Neural progenitor cell (in vitro differentiated cells): ENCODE measurements at regions not wholly inside any gene's neighbourhood (a gene's known extent, or its start where the extent isn't known, plus 50 kb on each side); places are given as distances from the start of the nearest gene placed in this dataset.

Experiments
- DNase-seq: peaks from one replicate; pipeline ENCODE4 v3.0.0-alpha.2; 2016; ENCODE audit warnings: low spot score
- H2AFZ ChIP-seq: fragments of 200-600 bp; sonication (generic); replicated peaks from 2 replicates; pipeline ENCODE4 v1.6.1; 2016; ENCODE audit warnings: antibody characterized with exemption
- H3F3A ChIP-seq: fragments of 200-600 bp; sonication (generic); 2 replicates; pipeline ENCODE4 v1.6.1; 2016; ENCODE audit warnings: antibody characterized with exemption, low read depth
- H3K27ac ChIP-seq: fragments of 200-600 bp; sonication (generic); 2 replicates; pipeline ENCODE4 v1.5.1; 2016; ENCODE audit warnings: mild to moderate bottlenecking
- H3K27me3 ChIP-seq: fragments of 200-600 bp; sonication (generic); 2 replicates; pipeline ENCODE4 v1.6.1; 2016; ENCODE audit warnings: mild to moderate bottlenecking, moderate library complexity
- H3K36me3 ChIP-seq: fragments of 200-600 bp; sonication (generic); 2 replicates; pipeline ENCODE4 v1.5.1; 2016
- H3K4me1 ChIP-seq: fragments of 200-600 bp; sonication (generic); 2 replicates; pipeline ENCODE4 v1.6.1; 2016; ENCODE audit warnings: mixed run types
- H3K4me2 ChIP-seq: fragments of 200-600 bp; sonication (generic); 2 replicates; pipeline ENCODE4 v1.6.1; 2016
- H3K4me3 ChIP-seq: fragments of 200-600 bp; sonication (generic); 2 replicates; pipeline ENCODE4 v1.5.1; 2016
- H3K79me2 ChIP-seq: fragments of 200-600 bp; sonication (generic); 2 replicates; pipeline ENCODE4 v1.6.1; 2016; ENCODE audit warnings: low read depth
- H3K9ac ChIP-seq: fragments of 200-600 bp; sonication (generic); 2 replicates; pipeline ENCODE4 v1.6.1; 2016
- H3K9me3 ChIP-seq: fragments of 200-600 bp; sonication (generic); 2 replicates; pipeline ENCODE4 v1.5.1; 2016; ENCODE audit warnings: low read depth
- H4K20me1 ChIP-seq: fragments of 200-600 bp; sonication (generic); 2 replicates; pipeline ENCODE4 v1.6.1; 2016; ENCODE audit warnings: low read depth
- H3K27ac Mint-ChIP-seq: 3 replicates; pipeline ENCODE4 v1.8.0; 2021; ENCODE audit warnings: mixed read lengths
- H3K27me3 Mint-ChIP-seq: 2 replicates; pipeline ENCODE4 v1.8.0; 2022; ENCODE audit warnings: low read depth, mild to moderate bottlenecking, inconsistent platforms, moderate library complexity, mixed read lengths; ENCODE audit not compliant: insufficient read depth
- H3K36me3 Mint-ChIP-seq: 3 replicates; pipeline ENCODE4 v1.8.0; 2021; ENCODE audit warnings: mixed read lengths
- H3K4me1 Mint-ChIP-seq: 3 replicates; pipeline ENCODE4 v1.8.0; 2021; ENCODE audit warnings: mixed read lengths
- H3K4me3 Mint-ChIP-seq: 3 replicates; pipeline ENCODE4 v1.8.0; 2021; ENCODE audit warnings: mild to moderate bottlenecking, moderate library complexity, mixed read lengths
- H3K9me3 Mint-ChIP-seq: 3 replicates; pipeline ENCODE4 v1.8.0; 2020; ENCODE audit warnings: mixed read lengths
- CTCF ChIP-seq: fragments of 200-600 bp; sonication (generic); IDR thresholded peaks from 2 replicates; pipeline ENCODE4 v1.5.1; 2017; ENCODE audit warnings: antibody characterized with exemption, mild to moderate bottlenecking
- EZH2 ChIP-seq: fragments of 200-600 bp; sonication (generic); IDR thresholded peaks from 2 replicates; pipeline ENCODE4 v1.6.1; 2017; ENCODE audit warnings: antibody characterized with exemption, mild to moderate bottlenecking, moderate library complexity
- EZH2phosphoT487 ChIP-seq: fragments of 200-600 bp; sonication (generic); IDR thresholded peaks from 2 replicates; pipeline ENCODE4 v1.6.1; 2017; ENCODE audit warnings: antibody characterized with exemption

- H3K4me3 ChIP-seq: no peak overlapping the region
- no peak overlapping the region for H3K27ac ChIP-seq
- peaks cover 23% of the 10 kb centered on the region for H3K9me3 Mint-ChIP-seq
- H3K4me2 ChIP-seq: no peak overlapping the region
- no peaks in the 10 kb centered on the region for H3K36me3 ChIP-seq
- H3K79me2 ChIP-seq: no peaks in the 10 kb centered on the region
- H3K27ac Mint-ChIP-seq: no peak overlapping the region
- H3K27me3 Mint-ChIP-seq: no peaks in the 10 kb centered on the region
- DNase-seq: no peak
- H3K4me1 Mint-ChIP-seq: peaks cover under 1% of the 10 kb centered on the region
- H3K27me3 ChIP-seq: no peaks in the 10 kb centered on the region
- no peaks in the 10 kb centered on the region for H3F3A ChIP-seq
- H3K9ac ChIP-seq: no peak overlapping the region
- H3K4me1 ChIP-seq: peaks cover 2% of the 10 kb centered on the region
- no peak overlapping the region for H2AFZ ChIP-seq
- TF ChIP-seq CTCF (no peak), EZH2phosphoT487 (no peak), EZH2 (no peak)
- H3K9me3 ChIP-seq: peaks cover 7% of the 10 kb centered on the region
- no peaks in the 10 kb centered on the region for H4K20me1 ChIP-seq
- H3K4me3 Mint-ChIP-seq: no peak overlapping the region
- peaks cover 5% of the 10 kb centered on the region for H3K36me3 Mint-ChIP-seq
Observed at GRCh38 chr15:35195031-35195430, 109.9 kb upstream of the NANOGP8 start.

GRCh38 chr15:35194296-35194695, 109.2 kb upstream of the NANOGP8 start:
- Mint-ChIP-seq H3K9me3 (peaks cover 29% of the 10 kb centered on the region), H3K27me3 (no peaks in the 10 kb centered on the region), H3K4me3 (no peak overlapping the region), H3K36me3 (peaks cover 5% of the 10 kb centered on the region), H3K27ac (no peak overlapping the region), H3K4me1 (peaks cover 6% of the 10 kb centered on the region)
- Histone ChIP-seq H3K4me3 (no peak overlapping the region), H3F3A (no peaks in the 10 kb centered on the region), H3K27me3 (no peaks in the 10 kb centered on the region), H3K4me2 (no peak overlapping the region), H3K36me3 (no peaks in the 10 kb centered on the region), H3K27ac (no peak overlapping the region), H3K4me1 (peaks cover 8% of the 10 kb centered on the region), H3K9me3 (peaks cover 7% of the 10 kb centered on the region), H2AFZ (no peak overlapping the region), H3K79me2 (no peaks in the 10 kb centered on the region), H4K20me1 (no peaks in the 10 kb centered on the region), H3K9ac (no peak overlapping the region)
- no peak for DNase-seq
- TF ChIP-seq EZH2phosphoT487: no peak
- TF ChIP-seq EZH2: no peak
- no peak for TF ChIP-seq CTCF

- Histone ChIP-seq H3K27ac (no peak overlapping the region), H3F3A (no peaks in the 10 kb centered on the region), H3K36me3 (no peaks in the 10 kb centered on the region), H3K9ac (no peak overlapping the region), H2AFZ (no peak overlapping the region), H4K20me1 (no peaks in the 10 kb centered on the region), H3K9me3 (peaks cover 7% of the 10 kb centered on the region), H3K4me3 (no peak overlapping the region), H3K79me2 (no peaks in the 10 kb centered on the region), H3K4me1 (peaks cover 8% of the 10 kb centered on the region), H3K4me2 (no peak overlapping the region), H3K27me3 (no peaks in the 10 kb centered on the region)
- Mint-ChIP-seq H3K9me3 (peaks cover 39% of the 10 kb centered on the region), H3K27ac (no peak overlapping the region), H3K27me3 (no peaks in the 10 kb centered on the region), H3K4me3 (no peak overlapping the region), H3K36me3 (peaks cover 7% of the 10 kb centered on the region), H3K4me1 (peaks cover 6% of the 10 kb centered on the region)
- no peak for TF ChIP-seq EZH2
- no peak for TF ChIP-seq EZH2phosphoT487
- TF ChIP-seq CTCF: no peak
- no peak for DNase-seq
Observed at GRCh38 chr15:35191783-35192182, 106.7 kb upstream of the NANOGP8 start.

GRCh38 chr15:35186346-35186745, 101.3 kb upstream of the NANOGP8 start:
- Mint-ChIP-seq H3K4me3 (no peak overlapping the region), H3K9me3 (peaks cover 28% of the 10 kb centered on the region), H3K27me3 (no peaks in the 10 kb centered on the region), H3K27ac (no peak overlapping the region), H3K4me1 (peaks cover 48% of the 10 kb centered on the region), H3K36me3 (peaks cover 5% of the 10 kb centered on the region)
- no peak overlapping the region for H2AFZ ChIP-seq
- no peak overlapping the region for H3K9ac ChIP-seq
- H3K4me3 ChIP-seq: no peak overlapping the region
- no peaks in the 10 kb centered on the region for H3K27me3 ChIP-seq
- no peaks in the 10 kb centered on the region for H3K9me3 ChIP-seq
- H3K27ac ChIP-seq: no peak overlapping the region
- no peaks in the 10 kb centered on the region for H3K36me3 ChIP-seq
- H3K4me2 ChIP-seq: no peak overlapping the region
- TF ChIP-seq EZH2phosphoT487 (no peak), CTCF (no peak), EZH2 (no peak)
- H4K20me1 ChIP-seq: peaks cover 6% of the 10 kb centered on the region
- peaks cover 29% of the 10 kb centered on the region for H3F3A ChIP-seq
- H3K4me1 ChIP-seq: peaks cover 39% of the 10 kb centered on the region
- no peak for DNase-seq
- no peaks in the 10 kb centered on the region for H3K79me2 ChIP-seq
